ENCODE measurements at regions not wholly inside any gene's neighbourhood (a gene's known extent, or its start where the extent isn't known, plus 50 kb on each side); places are given as distances from the start of the nearest gene placed in this dataset.
"Not testable (repeated sequence)": the region's sequence is repeated elsewhere in the genome, so short reads cannot be mapped to it uniquely, and the experiment has no call there.

DNA sequence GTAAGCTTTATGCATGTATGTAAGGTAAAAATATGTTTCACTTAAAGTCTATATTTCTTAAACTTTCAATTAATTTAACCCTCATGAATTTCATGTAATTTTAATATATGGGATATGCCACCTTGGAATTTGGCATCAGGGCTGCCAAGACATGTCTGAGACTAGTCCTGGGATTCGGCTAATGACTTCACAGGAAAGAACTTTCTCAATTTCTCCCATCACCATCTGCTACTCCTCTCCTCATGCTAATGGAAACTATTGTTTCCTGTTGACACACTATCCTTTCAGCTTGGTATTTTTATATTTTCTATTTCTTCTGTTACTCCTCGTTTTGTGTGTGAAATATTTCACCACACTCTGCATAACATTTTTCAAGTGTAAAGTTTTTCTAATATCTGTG is 205.9 kb downstream of the ARL4A start:
- no peak for DNase-seq

DNA sequence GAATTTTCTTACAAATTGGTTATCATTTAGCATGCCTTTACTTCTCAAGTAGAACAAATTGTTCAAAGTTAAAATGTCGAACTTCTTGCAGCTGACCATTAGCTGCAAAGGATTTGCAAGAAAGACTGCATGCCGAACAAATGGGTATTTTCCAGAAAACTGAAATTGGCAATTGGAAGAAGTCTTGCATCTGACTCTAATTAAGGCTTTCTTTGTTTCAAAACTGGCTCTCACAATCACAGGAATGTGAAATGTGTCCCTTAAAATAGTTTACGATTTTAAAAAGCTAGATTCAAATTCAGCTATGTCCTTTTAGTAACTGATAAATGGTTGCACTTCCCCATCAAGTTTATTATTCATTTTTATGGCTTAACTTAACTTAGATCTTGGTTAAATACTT is 207.9 kb downstream of the ARL4A start:
- DNase-seq = no peak

GRCh38 chr7:12896316-12896715 is 208.9 kb downstream of the ARL4A start:
- DNase-seq = no peak

DNA sequence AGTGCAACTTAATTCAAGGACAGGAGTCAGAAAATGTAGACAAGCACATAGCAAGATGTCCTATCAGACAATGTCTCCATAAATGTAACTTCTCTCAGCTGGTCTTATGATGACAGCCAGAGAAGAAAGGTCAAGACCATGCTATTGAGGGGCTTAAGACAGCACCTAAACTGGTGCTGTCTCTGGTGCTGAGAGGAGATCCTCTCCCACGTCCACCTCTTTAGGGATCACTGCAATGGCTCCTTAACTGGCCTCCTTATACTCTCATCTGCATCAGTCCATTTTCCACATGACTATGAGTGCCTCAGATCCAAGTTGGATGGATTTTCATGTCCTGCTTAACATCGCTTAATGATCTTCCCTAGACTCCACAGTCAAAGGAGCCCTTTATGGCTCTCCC is 210.6 kb downstream of the ARL4A start:
- DNase-seq = no peak

- no peak for DNase-seq
Measured at GRCh38 chr7:12898620-12899019, 211.2 kb downstream of the ARL4A start.

DNA sequence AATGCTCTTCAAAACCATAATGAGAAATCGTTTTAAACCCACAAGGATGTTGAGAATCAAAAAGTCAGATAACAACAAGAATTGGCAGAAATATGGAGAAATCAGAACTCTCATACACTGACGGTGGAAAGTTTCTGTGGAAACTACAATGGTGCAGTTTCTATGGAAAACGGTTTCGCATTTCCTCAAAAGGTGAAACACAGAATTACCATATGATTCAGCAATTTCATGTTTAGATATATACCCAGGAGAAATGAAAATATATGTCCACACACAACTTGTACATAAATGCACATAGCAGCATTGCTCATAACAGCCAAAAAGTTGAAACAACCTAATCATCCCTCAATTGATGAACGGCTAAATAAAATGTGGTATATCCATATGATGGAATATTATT is 218.2 kb downstream of the ARL4A start:
- DNase-seq = no peak

DNA sequence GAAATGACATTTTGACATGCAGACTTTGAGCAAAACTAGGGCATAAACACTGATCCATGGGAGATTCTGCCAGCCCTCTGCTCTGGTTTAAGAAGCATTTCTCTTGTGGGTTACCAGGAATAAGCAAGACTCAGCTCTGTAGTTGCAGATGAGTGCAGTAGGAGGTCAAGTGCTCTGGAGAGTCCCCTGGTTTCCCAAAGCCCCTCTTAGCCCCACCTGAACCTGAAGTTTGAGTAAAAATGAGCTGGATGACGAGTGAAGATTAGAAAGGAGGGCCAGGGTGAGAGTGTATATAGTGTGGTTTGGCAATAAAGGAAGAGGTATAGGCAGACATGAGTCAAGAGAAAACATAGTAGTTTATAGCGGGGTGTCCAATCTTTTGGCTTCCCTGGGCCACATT is 220.3 kb downstream of the ARL4A start:
- no peak for DNase-seq

- DNase-seq = no peak
Measured at GRCh38 chr7:12909483-12909882, 222.1 kb downstream of the ARL4A start.

DNA sequence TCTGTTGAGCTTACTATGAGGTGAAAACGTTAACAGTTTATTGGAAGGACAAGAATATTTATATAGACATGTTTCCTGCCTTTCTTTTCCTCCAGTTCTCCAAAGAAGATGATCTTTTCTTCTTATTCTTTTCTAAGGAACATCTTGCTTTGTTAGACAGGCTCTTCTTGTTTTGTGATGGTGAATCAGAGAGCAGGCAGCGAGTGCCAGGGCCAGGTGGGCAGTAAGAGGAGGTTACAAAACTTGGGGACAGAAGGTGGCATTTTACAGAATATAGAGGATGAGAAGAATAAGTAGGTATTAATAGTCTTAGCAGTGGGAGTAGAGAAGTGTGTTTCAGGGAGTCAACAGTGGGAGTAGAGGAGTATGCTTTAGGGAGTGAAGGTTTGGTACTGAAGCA is 223.6 kb downstream of the ARL4A start:
- DNase-seq = no peak

DNA sequence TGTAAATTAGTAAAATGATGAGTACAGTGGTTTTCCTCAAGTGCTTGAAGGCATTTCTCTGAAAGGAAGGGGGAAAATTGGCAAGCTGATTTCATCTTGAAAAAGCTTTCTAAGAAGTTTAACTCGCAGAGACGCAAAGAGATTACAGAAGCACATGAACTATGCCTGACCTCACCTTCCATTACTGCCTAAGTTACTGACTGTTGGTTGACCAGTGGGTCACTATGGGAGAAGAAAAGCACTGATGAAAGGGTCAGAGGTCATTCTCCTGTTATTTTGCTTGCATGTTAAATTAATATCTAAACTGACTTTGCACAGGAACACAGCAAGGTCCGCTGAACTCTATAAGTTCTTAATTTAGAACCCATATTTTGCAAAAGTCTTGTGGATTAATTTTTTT is 225.6 kb downstream of the ARL4A start:
- no peak for DNase-seq

DNA sequence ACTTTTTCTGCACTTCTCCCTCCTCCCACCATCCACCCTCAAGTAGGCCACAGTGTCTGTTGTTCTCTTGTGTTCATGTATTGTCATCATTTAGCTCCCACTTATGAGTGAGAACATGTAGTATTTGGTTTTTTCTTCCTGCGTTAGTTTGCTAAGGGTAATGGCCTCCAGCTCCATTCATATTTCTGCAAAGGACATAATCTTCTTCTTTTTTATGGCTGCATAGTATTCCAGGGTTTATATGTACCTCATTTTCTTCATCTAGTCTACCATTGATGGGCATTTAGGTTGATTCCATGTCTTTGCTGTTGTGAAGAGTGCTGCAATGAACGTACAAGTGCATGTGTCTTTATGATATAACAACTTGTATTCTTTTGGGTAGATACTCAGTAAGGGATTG is 230.4 kb downstream of the ARL4A start:
- no peak for DNase-seq

DNA sequence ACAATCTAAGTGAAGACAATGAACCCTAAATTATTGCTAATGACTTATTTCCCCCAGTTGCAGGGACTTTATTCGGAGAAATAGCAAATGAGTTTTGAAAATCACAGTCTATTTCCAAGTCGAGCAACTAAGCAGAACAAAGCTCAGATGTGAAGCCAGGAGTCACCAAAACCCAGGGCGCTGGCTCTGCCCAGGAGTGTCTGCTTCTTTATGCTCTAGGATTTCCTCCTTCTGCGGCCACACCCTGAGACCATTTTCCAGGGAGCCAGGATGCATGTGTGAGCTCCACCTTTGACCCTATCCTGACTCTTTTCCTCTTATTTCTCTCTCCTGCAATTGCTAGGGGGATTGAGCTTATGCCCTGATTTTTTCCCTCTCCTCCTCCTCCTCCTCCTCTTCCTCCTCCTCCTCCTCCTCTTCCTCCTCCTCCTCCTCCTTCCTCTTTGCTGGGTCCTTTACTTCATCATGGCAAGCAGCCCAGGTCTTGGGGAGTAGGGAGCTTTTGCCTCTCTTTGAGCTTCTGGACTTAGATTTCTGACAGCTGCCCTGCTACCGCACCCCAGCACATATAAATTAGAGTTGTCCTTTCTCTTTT is 234.4 kb downstream of the ARL4A start:
- DNase-seq = no peak

- DNase-seq = no peak
Measured at GRCh38 chr7:12923971-12924370, 236.5 kb downstream of the ARL4A start.

- DNase-seq = no peak
Measured at GRCh38 chr7:12926206-12926605, 238.8 kb downstream of the ARL4A start.

- DNase-seq = no peak
Measured at GRCh38 chr7:12927635-12928434, 240.4 kb downstream of the ARL4A start.

DNA sequence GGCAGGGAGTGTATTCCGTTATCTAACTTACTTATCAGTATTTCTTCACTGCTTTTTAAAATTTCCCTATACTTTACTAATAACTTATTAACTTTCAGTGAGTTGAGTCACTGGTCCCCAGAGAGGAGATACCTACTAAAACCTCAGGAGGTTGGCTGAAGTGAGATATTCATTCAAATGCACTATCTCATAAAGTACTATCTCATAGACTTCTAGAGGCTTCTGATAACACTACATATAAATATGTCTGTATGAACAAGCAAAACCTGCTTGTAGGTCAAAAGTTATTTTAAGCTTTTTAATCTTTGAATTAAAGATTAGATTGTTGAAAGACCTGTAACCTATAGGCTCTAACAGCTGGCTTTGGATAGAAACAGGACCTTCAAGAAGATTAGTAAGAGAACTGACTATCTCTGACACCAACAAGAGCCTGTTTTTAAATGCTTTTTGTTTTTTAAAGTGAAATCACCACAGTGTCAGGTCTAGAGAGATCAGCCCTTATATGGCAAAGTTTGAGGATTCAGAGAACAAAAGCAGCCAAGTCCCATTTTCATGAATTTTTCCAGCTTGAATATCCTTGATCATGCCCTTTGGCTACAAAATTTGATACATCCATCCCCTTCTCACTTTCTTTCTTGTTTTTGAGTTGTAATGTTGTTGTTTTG is 242.2 kb downstream of the ARL4A start:
- DNase-seq = no peak

GRCh38 chr7:12930534-12930933 is 243.1 kb downstream of the ARL4A start:
- no peak for DNase-seq

DNA sequence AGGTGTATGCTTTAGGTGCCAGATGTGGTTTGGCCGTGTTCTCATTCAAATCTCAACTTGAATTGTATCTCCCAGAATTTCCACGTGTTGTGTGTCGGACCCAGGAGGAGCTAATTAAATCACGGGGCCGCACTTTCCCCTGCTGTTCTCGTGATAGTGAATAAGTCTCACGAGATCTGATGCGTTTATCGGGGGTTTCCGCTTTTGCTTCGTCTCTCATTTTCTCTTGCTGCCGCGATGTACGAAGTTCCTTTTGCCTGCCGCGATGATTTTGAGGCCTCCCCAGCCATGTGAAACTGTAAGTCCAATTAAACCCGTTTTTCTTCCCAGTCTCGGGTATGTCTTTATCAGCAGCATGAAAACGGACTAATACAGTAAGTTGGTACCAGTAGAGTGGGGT is 244.0 kb downstream of the ARL4A start:
- not testable (repeated sequence) for DNase-seq

GRCh38 chr7:12939694-12940093 is 252.3 kb downstream of the ARL4A start:
- no peak for DNase-seq

- no peak for DNase-seq
Measured at GRCh38 chr7:12941512-12941911, 254.1 kb downstream of the ARL4A start.

GRCh38 chr7:12942609-12943008 is 255.2 kb downstream of the ARL4A start:
- no peak for DNase-seq

GRCh38 chr7:12943781-12944180 is 256.3 kb downstream of the ARL4A start:
- DNase-seq = no peak

DNA sequence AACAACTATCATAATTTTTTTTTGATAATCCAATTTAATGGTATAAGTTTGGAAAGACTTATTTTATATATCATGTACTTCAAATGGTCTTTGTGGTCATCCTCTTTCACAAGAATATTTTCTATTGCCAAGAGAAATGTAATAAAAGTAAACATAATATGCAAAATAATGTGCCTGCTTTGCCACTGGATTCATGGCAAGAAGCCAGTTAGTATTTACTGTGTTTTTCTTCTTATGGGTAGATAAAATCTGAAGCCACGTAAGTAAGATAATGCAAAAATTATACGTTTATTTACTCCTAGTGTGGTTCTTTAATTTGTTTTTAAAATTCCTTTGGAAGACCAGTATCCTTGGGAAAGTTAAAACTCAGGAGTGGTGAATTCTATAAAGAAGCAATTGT is 258.5 kb downstream of the ARL4A start:
- DNase-seq = no peak

DNA sequence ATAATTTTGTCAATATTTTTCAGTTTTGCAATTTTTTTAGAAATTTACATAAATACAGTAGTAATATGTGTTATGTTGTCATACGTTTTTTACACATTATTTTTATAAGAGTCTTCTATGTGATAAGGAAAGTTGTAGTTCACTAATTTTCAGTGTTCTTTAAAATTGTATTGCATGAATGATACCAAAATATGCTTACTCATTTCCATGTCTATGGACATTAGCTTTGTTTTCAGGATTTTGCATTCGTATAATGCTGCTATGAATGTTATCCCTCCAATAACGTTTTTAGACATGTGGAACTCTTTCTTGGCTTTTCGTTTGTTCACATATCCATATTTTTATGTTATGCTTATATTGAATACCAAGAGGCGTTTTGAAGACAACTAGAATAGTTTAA is 260.0 kb downstream of the ARL4A start:
- no peak for DNase-seq

Data from NCI-H2171 (cell line).